ENCODE measurements at regions not wholly inside any gene's neighbourhood (a gene's known extent, or its start where the extent isn't known, plus 50 kb on each side); places are given as distances from the start of the nearest gene placed in this dataset.

GRCh38 chr14:35927727-35928126, 101.6 kb downstream of the BRMS1L start:
- TF ChIP-seq CTCF (IDR thresholded peaks at IDR 0.05) (no peak), POLR2AphosphoS5 (IDR thresholded peaks at IDR 0.05) (no peak)

All from prostate gland (tissue), 2 donors.